HG02623 (cell line): ENCODE measurements at regions not wholly inside any gene's neighbourhood (a gene's known extent, or its start where the extent isn't known, plus 50 kb on each side); places are given as distances from the start of the nearest gene placed in this dataset.

Experiments
- ATAC-seq: cut with Tn5 transposase; IDR thresholded peaks from one replicate; pipeline ENCODE4 v1.9.1; 2021; ENCODE audit warnings: moderate library complexity; ENCODE audit not compliant: unreplicated experiment

DNA sequence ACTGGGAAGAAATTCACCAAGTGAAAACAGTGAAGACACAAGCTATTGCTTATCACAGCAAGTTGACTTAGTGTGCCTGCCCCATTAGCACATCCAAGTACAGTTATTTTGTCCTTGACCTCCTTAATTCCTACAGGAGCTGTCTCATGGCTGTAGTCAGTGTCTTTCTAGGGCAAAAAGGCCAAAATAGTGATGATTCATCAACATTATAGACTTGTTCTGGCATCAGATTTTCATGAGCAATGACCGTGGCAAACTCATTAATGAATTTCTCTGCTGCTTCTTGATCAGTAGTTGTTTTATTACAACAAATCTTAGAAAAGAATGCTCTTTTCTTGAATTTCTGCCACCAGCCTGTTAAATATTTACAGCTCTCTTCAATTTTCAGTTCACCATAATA is 1169.3 kb upstream of the DDX18 start:
- no peak for ATAC-seq

DNA sequence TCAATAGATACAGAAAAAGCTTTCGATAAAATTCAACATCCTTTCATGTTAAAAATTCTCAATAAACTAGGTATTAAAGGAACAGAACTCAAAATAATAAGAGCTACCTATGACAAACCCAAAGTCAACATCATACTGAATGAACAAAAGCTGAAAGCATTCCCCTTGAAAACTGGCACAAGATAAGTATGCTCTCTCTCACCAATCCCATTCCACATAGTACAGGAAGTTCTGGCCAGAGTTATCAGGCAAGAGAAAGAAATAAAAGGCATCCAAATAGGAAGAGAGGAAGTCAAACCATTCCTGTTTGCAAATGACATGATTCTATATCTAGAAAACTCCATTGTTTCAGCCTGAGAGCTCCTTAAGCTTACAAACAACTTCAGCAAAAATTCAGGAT is 1145.8 kb upstream of the DDX18 start:
- no peak for ATAC-seq

DNA sequence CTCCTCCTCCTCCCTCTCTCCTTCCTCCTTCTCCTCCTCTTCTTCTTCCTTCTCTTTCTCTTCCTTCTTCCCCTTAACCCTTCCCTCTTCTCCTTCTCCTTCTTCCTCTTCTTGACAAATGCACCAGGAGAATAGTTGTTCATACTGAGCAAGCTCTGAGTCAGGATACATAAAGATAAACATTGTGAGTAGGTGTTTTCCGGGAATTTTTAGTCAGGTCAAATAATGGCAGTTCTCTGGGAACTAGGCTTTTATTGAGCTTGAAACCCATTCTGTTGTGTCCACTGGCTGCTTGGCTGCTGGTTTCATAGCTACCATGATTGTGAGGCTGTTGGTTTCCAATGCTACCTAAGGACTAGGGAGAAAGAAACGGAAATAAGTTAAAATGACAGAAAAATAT is 1144.7 kb upstream of the DDX18 start:
- no peak for ATAC-seq

DNA sequence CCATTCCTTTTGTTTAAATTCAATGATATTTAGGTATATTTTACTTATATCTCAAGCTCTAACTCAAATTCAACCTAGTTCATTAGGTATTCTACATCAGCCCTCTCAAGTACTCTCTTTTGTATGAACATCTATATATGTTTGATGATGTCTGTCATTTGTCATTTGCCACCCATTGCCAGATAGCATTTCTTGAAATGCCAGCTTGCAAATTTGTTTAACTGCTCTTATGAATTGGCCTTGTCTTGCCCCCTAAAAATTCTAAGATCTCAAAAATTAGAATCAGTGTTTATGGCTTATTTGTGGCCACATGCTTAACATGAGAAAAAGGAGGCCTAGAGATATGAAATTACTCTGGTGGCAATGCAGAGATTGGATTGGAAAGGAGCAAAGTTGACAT is 1140.3 kb upstream of the DDX18 start:
- no peak for ATAC-seq

DNA sequence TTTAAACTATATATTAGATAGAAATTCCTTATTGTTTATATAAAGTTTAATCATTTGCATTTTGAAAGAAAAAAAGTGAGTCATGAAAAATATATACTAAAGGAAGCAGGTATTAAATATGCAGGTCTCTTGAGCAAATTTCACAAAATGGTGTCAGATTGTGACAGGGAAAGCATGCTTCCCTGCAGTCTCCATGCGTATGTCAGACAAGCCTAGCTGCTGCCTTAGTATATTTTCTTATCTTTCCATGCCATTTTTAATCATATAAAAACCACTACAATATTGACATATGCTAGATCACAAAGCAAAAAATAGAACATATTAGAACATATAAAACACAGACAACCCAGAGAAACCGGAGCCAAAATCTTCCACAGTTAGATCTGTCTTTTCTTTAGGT is 1137.7 kb upstream of the DDX18 start:
- no peak for ATAC-seq

DNA sequence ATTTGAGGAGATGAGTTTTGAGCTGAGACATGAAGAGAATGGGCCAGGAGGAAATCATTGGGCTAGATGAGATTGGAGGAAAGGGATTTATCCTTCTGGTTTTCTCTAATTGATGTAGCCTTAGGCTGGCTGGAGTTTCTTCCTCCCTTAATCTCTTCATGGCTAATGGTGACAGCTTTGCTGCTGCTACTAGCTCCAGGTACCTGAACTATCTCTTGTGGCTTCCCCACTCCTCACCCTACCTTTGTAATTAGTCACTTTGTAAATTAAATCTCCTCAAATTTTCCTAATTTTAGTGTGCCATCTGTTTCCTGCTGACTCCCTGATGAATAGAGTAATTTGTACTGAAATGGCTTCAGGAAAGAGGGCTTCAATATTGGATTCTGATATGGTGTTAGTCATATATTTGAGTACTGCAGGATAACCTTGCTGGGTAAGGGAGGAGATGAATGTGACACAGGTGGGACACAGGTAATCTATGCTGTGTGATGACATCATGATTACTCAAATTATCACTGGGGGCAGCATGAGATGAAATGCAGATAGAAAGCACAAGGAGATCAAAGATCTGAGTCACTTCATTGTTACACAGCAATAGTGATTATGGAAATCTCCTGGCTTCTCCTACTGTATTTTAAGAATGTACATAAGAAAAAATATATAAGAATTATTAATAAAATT is 1134.1 kb upstream of the DDX18 start:
- ATAC-seq: no peak

DNA sequence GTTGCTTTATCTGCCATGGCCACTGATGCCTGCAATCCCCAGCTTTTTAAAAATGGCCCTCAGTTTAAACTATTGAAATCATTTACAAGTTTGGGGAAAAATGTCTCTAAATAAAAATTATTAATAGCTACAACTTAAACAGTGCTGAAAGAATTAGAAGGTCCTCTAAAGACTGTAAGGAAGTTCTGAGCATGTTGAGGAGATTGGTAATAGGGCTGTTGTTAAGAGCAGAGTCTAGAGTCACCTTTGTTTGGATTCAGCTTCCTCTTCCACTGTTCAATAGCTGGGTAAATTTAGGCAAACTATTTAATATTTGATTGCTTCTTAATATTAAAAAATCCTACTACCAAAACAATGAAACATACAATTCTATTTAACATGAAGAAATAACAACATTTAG is 1127.1 kb upstream of the DDX18 start:
- ATAC-seq: no peak

DNA sequence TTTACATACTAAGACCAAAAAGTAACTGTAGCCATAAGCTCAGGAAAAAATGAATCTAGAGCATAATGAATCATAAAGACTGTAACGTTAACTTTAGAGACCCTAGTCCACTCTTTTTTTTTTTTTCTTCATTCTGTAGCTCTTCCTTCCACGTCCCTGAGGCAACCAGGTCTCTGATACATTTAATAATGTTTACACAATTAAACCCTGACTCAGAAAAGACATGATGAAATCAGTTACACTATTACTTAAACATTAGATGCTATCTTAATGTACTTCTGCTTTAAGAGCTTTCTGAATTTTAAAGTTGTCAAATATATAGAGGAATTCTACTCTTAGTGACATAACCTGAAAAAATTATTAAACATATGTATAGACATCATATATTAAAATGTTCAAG is 1121.5 kb upstream of the DDX18 start:
- no peak for ATAC-seq

DNA sequence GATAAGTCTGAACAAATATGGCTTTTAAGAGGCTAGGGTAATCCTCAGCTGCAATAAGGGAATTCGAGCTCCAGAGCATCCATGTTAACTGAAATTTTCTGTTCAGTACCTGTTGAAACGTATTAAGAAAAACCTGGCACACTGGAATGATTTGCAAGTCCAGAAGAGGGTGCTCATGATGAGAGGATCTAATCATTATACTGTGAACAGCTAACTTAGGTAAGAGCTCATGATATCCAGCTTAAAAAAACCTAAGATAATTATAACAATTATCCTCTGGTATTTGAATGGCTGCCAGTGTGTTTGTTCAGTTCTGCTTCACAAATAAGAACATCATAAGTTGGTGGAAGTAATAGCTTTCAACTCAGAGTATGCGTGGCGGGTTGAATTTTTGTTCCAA is 1118.3 kb upstream of the DDX18 start:
- ATAC-seq: no peak

DNA sequence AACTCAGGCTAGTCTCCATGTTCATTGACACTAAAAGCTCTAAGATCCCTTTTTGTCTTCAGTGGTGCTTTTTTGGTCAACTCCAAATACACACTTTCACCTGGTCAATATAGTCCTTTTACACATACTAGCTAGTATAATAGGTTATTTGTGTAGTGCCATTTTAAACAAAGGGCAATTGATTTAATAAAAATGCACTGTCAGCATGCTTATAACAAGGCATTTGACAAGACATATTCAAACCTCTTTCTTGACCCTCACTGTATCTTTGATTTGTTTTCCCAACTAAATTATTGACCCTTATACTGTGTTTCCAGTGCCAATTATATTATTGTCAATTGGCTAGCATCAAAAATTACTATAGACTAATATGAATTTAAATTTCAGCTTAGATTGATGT is 1117.6 kb upstream of the DDX18 start:
- ATAC-seq: no peak

DNA sequence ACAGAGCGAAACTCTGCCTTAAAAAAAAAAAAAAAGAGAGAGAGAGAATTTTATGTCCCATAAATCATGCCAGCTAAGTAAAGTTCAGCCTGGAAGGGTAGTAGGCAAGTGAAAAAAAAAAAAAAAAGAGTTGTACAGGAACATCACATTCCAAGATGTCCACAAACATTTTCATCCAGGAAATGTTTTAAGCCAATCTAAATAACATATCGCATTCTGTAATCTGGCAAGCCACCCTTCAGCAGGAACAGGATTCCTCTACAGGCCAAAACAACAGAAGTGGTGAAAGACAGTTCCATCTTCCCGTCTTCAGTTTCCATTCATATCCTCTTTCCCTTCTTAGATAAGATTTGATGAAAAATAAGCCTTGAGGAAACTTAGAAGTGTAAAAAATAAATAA is 1108.1 kb upstream of the DDX18 start:
- ATAC-seq: no peak

DNA sequence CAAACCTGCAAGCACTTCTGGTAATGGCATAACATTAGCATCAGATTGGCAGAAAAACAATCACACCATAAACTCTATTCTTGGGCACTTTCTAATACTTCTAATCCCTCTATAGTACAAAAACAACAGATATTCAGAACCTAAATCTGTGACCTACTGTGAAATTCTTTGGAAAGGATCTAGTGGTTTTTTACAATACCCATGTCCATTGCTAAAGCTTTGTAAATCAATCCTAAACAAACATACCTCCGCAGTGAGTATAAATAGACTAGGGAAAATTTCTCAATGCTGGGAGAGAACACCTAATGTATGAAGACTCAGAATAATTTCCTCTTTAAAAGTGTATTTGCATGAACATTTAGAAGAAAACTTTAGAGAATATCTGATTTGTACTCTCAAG is 1098.5 kb upstream of the DDX18 start:
- no peak for ATAC-seq

DNA sequence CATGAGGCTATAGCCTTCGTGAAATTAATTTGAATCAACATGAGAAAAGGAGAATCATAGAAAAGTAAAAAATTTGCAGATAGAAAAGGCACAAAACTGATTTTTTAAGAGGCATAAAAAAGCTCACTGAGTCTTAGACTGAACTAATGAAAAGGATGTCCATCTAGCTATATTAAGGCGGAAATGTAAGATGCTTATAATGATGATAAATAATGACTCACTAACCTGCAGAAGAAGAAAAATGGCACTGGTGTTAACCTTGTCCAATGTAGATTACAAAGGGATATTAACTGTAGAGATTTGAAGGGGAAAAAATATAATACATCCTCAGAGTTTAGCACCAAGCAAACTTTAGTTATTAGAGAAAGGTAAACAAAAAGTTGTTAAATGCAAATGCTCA is 1098.0 kb upstream of the DDX18 start:
- ATAC-seq: no peak

DNA sequence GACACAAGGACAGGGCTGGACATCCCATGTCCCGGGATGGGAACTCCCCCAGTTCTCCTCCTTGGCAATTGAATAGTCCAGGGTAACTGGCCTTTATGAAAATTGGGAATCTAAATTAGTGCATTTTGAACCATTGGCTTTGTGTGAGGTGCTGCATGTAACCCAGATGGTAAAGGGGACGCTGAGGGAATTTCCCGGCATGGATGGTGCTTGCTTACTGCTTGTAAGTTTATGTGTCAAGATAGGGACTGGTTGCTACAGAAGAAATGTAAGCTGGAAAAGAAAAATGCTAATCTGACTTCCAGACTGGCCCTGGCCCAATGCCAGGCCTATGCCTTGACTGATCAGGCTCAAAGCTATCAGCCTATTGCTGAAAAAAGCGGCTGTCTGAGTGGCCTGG is 1096.7 kb upstream of the DDX18 start:
- ATAC-seq: no peak

DNA sequence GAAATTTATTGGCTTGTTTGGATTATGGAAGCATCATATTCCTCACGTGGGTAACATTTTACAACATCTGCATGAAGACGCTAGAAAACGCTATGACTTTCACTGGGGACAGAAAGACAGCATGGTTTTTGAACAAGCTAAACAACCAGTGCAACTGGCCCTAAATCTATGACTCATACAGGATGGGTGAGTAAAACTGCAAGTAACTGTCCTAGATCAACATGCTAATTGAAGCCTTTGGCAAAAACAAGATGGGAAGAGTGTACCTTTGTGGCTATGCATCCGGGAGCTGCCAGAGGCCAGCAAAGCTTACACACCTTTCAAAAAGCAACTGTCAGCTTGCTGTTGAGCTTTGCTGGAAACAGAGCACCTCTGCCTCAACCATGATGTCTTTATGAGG is 1096.0 kb upstream of the DDX18 start:
- ATAC-seq: no peak

DNA sequence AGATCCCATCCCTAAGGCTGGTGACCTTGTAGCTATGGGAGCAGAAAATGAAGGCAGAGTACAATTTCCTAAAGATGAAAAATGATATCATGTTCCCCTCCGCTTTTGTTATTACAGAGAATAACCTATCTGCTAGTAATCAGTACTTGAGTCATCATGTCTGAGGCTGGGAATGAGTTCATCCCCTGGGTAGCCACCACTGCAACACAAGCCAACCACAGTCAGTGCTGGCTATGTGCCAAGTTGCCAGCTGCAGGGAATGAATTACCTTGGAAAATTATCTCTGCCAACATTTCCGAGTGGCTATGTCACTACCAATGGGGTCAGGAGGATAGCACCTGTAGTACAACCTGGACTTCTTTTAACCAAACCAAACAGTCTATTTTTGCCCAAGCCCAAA is 1094.7 kb upstream of the DDX18 start:
- no peak for ATAC-seq

DNA sequence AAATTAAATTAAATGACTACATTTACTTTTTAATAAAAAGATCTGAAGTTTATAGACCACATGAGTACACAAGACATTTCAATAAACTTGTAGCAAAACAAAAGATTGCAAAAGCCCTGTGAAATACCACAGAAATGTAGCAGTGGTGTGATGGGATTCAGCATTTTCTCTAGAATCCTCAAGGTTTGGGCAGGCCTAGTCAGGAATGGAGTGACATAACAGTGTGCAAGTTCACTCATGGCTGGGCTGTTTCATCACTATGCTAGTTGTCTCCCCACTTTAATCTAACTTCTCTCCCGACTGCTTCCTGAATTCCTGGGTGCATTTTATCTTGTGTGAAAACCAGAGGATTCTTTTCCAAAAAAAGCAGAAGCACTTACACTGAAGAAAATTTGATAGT is 1089.9 kb upstream of the DDX18 start:
- ATAC-seq: no peak

DNA sequence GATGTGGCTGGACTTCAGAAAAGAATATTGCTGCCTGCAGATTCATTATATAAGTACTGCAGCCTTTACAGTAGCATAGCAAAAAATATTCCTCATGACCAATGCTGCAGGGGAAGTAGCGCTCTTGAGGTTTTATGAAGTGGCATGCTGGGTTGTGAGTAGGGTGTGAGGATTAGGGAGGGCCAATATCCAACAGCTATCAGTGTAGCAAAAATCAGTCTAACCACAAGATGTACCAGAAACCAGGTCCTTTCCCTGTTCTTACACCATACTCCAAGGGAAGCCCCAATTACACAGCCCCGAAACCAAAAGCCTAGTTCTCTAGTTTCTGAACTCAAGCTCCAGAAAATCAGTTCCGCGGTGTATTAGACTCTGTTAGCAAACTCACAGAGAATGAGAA is 1082.2 kb upstream of the DDX18 start:
- no peak for ATAC-seq

DNA sequence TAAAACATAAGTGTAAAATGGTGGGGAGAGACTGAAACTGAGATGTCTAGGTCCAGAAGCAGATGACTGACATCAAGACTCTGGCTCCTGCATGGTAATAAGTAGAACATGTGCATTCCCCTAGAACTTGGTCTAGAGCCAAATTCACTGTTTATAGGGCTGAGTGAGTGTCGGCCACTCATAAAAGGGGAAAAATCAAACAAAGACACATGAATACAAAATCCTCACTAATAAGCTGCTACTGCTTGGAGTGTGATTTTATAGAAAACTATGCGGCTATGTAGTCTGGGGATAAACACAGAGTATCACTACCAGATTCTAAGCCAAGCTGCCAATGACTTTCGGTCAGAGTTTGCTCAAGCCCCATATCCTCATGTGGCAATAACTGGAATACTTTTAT is 1080.8 kb upstream of the DDX18 start:
- no peak for ATAC-seq

DNA sequence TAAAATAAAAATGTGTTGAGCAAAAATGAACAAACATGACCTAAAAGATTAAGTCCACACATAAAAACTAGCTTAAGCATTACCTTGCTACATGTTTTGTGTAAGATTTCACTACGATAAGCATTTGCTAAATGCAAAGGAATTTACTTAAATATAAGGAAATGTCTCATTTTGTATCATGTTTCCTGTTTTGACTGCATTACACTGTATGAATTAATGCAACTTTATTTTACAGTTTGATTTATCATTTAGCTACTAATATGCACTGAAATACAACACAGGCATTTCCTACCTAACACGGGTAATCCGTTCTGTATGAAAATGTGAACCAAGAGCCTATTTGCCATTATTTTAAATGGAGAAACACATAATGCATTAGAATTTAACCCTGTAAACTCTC is 1076.5 kb upstream of the DDX18 start:
- no peak for ATAC-seq

DNA sequence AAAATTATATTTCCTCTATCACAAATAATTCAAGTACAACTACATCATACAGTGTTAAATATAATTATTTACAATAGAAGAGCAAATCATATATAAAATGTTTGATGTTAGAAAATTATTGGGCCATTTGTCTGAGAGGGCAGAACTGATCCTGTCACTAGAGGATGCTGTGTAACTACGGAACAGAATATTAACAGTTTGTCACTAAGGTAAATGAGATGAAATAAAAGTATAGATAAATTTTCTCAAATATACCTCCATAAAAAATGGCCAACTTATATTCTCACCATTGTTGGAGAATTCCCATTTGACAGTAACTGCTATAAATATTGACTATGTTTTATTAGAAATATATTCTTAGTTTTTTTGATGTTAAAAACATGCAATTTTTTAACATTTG is 1067.4 kb upstream of the DDX18 start:
- no peak for ATAC-seq

DNA sequence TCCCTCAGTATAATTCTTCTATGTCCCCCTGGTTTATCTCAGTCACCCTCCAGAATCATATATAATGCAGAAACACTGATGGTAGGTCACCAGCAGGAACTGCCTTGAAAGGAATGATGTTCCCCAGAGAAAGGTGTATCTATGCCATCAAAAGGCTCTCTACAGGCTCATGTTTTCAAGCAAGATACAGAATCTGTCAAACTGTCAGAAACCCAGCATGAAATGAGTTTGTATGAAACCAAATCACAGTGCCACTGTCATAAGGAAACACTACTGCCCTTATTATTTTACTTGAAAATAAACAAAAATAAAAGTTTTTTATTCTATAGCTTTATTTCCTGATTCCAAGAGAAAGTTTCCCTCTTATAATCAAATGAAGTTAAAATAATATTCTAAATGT is 1064.5 kb upstream of the DDX18 start:
- ATAC-seq: no peak

DNA sequence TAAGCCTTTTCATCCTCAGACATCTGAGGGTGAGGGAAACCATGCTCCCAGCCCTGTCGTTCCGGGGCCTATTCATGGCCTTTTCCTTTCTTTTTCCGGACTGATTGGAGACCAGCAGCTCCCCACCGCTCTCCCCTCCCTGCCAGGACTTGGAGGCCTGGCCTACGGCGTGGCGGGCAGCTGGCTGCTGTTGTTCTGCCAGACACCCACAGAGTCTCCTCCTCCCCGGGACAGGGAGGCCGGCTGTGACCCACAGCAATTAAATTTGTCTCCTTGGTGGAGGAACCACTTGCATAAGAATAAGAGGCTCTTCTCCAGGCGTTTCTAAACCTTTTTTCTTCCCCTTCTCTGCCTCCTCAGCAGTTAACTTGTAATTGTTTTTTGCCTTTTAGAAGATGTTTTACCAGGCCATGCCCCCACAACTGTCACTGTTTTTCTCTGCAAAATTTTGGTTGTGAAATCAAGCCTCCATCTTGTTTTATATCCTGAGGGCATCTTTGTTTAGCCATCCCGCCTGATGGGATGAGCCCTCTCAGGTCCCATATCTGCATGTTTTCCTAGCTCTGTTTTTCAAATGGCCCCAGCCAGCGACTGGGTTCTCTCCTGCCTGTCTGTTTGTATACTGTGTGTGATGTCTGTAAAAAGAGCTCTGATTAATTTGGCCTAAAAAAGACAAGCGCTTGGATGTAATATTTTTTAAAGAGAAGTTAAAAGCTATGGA is 1060.0 kb upstream of the DDX18 start:
- ATAC-seq: no peak
